ENCODE measurements at regions not wholly inside any gene's neighbourhood (a gene's known extent, or its start where the extent isn't known, plus 50 kb on each side); places are given as distances from the start of the nearest gene placed in this dataset.

DNA sequence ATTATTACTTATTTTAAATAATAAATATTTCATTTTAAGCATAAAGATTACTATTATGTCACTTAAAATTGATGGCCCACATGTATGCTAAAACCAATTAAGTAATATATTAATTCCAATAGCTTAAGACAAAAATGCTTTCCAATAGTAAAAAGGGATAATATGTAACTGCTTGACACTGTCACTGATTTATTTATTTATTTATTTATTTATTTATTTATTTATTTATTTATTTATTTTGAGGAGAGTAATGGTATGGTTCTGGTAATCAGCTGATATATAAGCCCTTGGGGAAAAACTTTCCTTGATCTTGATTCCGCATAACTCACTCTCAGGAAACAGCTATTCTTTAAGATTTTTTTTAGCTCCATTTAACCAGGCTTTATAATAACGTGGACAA is 903.0 kb upstream of the ATXN8OS start:
- TF ChIP-seq, protein P1, sequence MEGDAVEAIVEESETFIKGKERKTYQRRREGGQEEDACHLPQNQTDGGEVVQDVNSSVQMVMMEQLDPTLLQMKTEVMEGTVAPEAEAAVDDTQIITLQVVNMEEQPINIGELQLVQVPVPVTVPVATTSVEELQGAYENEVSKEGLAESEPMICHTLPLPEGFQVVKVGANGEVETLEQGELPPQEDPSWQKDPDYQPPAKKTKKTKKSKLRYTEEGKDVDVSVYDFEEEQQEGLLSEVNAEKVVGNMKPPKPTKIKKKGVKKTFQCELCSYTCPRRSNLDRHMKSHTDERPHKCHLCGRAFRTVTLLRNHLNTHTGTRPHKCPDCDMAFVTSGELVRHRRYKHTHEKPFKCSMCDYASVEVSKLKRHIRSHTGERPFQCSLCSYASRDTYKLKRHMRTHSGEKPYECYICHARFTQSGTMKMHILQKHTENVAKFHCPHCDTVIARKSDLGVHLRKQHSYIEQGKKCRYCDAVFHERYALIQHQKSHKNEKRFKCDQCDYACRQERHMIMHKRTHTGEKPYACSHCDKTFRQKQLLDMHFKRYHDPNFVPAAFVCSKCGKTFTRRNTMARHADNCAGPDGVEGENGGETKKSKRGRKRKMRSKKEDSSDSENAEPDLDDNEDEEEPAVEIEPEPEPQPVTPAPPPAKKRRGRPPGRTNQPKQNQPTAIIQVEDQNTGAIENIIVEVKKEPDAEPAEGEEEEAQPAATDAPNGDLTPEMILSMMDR (IDR thresholded peaks at IDR 0.05) = no peak
- TF ChIP-seq POLR2A (IDR thresholded peaks at IDR 0.05; ENCODE audit: low read length) (no peak), KDM1A (IDR thresholded peaks at IDR 0.05; ENCODE audit: low read depth) (no peak), ESRRA (IDR thresholded peaks at IDR 0.05; ENCODE audit: borderline replicate concordance, low read length) (no peak), BHLHE40 (IDR thresholded peaks at IDR 0.05; ENCODE audit: low read depth, low read length) (no peak), RCOR1 (IDR thresholded peaks at IDR 0.05; ENCODE audit: low read depth, low read length) (no peak), CEBPB (IDR thresholded peaks at IDR 0.05) (no peak), EP300 (IDR thresholded peaks at IDR 0.05) (no peak)
- TF ChIP-seq, protein P2, sequence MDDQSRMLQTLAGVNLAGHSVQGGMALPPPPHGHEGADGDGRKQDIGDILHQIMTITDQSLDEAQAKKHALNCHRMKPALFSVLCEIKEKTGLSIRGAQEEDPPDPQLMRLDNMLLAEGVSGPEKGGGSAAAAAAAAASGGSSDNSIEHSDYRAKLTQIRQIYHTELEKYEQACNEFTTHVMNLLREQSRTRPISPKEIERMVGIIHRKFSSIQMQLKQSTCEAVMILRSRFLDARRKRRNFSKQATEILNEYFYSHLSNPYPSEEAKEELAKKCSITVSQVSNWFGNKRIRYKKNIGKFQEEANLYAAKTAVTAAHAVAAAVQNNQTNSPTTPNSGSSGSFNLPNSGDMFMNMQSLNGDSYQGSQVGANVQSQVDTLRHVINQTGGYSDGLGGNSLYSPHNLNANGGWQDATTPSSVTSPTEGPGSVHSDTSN (IDR thresholded peaks at IDR 0.05) = no peak
